Urinary bladder (tissue), 3 donors: ENCODE measurements at regions not wholly inside any gene's neighbourhood (a gene's known extent, or its start where the extent isn't known, plus 50 kb on each side); places are given as distances from the start of the nearest gene placed in this dataset.
"Not testable (repeated sequence)": the region's sequence is repeated elsewhere in the genome, so short reads cannot be mapped to it uniquely, and the experiment has no call there.

Source experiments
- DNase-seq: peaks from one replicate; pipeline ENCODE4 v3.0.0-alpha.2; 2015; ENCODE audit errors: extremely low spot score
- H3K27ac ChIP-seq: one replicate; pipeline ENCODE4 v1.5.1; 2013; ENCODE audit warnings: low read depth, mild to moderate bottlenecking, moderate library complexity
- H3K36me3 ChIP-seq: one replicate; pipeline ENCODE4 v1.6.1; 2013; ENCODE audit warnings: mild to moderate bottlenecking, moderate library complexity; ENCODE audit not compliant: insufficient read depth
- H3K4me1 ChIP-seq: one replicate; pipeline ENCODE4 v1.6.1; 2013; ENCODE audit warnings: mild to moderate bottlenecking, moderate library complexity; ENCODE audit not compliant: insufficient read depth
- H3K4me3 ChIP-seq: one replicate; pipeline ENCODE4 v1.5.1; 2013; ENCODE audit warnings: low read depth, low read length
- WGBS: extraction: QIAGEN DNeasy Blood & Tissue Kit; methylation state at CpG from one replicate; pipeline ENCODE4 v1.1.7; 2013; 5-methylcytosine and 5-hydroxymethylcytosine counted together
- donor health status: healthy with polysubstance abuse.
- donor health status: healthy.

DNA sequence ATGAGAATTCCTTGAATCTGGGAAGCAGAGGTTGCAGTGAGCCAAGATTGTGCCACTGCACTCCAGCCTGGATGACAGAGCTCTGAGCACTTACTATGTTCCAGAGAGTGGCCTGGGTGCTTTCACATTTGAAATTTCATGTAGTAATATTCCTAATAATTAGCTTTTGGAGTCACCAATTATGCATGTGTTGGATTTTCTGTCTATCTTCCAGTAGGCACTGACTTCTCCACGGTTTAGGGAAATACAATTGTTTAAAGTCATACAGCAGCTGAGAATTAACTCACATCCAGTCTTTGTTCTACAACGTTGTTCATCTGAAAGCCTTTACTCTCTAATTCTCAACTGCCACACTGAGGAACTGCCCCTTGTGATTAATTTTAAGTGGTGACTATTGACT is 150.2 kb downstream of the CSNK2A3 start:
- no peaks in the 10 kb centered on the region for H3K36me3 ChIP-seq
- 93% methylated on average over 2 of the region's 2 CpGs for WGBS
- no peak overlapping the region for H3K4me3 ChIP-seq
- no peak overlapping the region for H3K27ac ChIP-seq
- H3K4me1 ChIP-seq, result no peaks in the 10 kb centered on the region
- no peak for DNase-seq

DNA sequence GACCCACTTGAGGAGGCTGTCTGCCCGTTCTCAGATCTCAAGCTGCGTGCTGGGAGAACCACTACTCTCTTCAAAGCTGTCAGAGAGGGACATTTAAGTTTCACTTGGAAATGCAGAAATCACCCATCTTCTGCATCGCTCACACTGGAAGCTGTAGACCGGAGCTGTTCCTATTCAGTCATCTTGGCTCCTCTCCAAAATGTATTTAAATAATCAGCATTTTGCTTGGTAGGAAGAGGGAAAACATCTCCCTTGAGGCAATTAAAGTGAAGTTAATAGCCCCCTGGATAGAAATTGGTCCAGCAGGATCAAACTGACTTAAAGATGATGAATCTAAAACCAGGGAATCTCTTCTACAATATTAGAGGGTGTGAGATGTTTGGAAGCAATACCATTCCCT is 151.7 kb downstream of the CSNK2A3 start:
- not testable (repeated sequence) for H3K36me3 ChIP-seq, H3K4me1 ChIP-seq, DNase-seq, H3K27ac ChIP-seq, H3K4me3 ChIP-seq
- 76% methylated on average over 4 of the region's 4 CpGs for WGBS

DNA sequence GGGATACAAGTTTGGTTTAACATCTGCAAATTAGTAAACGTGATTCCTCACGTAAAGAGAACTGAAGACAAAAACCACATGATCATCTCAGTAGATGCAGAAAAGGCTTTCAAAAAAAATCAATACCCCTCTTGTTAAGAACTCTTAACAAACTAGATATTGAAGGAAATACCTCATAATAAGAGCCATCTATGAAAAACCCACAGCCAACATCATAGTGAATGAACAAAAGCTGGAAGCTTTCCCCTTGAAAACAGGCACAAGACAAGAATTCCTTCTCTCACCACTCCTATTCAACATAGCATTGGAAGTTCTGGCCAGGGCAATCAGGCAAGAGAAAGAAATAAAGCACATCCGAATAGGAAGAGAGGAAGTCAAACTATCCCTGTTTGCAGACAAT is 160.5 kb downstream of the CSNK2A3 start:
- no peak for DNase-seq
- no peak overlapping the region for H3K27ac ChIP-seq
- no peak overlapping the region for H3K4me3 ChIP-seq
- H3K36me3 ChIP-seq, result no peaks in the 10 kb centered on the region
- H3K4me1 ChIP-seq, result no peaks in the 10 kb centered on the region
- WGBS, result 79% methylated on average over 3 of the region's 3 CpGs

DNA sequence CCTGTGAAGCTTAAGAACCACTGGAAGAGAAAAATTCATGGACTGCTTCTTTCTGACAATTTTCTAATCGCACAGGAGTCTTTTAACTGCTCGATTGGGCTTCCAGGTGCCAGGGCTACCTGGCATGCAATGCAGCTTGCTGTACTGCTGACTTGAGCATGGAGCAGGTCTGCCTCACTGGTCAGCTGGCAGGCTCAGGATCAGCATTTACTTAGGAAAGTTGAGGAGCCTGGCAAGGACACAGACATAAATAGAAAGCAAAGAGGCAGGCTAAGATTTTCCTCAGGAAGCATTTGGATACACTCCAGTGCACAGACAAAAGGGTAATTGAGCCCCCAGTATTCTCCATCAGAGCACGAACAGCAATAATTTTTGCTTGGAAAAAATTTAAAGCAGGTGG is 163.5 kb downstream of the CSNK2A3 start:
- H3K4me1 ChIP-seq, result no peaks in the 10 kb centered on the region
- no peak overlapping the region for H3K27ac ChIP-seq
- no peak for DNase-seq
- no peak overlapping the region for H3K4me3 ChIP-seq
- no peaks in the 10 kb centered on the region for H3K36me3 ChIP-seq
- WGBS, result 56% methylated on average over 3 of the region's 3 CpGs

DNA sequence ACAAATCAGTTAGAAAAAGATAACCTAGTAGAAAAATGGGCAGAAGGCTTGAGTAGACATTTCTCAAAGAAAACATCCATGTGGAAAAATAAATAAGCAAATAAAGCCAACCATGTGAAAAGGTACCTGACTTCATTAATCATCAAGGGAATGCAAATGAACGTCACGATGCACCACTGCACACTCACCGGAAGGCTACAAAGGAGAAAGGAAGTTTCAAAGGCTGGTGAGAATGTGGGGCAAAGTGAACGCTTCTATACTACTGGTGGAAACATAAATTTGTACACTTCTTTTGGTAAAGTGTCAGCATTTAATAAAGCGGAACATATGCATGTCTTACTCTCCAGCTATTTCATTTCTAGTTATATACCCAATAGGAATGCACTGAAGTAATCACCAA is 166.8 kb downstream of the CSNK2A3 start:
- Histone ChIP-seq H3K4me1 (no peaks in the 10 kb centered on the region), H3K27ac (no peak overlapping the region), H3K4me3 (no peak overlapping the region), H3K36me3 (no peaks in the 10 kb centered on the region)
- DNase-seq, result no peak
- 90% methylated on average over 5 of the region's 5 CpGs for WGBS

DNA sequence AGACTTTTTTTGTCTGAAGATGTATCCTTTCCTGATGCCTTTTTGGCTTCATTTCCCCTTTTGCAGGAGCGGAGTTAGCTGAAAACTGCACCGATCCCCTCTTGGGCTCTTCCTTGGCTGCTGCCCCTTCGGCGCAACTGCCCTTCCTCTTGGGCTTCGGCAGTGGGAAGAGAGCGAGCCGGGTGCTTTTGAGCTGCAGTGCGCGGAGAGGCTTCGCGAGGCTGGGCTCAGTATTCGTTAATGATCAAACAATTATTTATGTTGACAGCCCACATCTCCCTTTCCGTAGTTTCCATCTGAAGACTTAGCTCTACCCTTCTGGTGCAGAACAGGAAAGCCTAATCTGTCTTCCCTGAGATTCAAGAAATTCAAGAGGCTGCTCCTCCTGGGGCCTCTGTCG is 170.8 kb downstream of the CSNK2A3 start:
- no peaks in the 10 kb centered on the region for H3K4me1 ChIP-seq
- no peaks in the 10 kb centered on the region for H3K36me3 ChIP-seq
- whole genome bisulfite sequencing, result 90% methylated on average over 14 of the region's 14 CpGs
- H3K4me3 ChIP-seq, result no peak overlapping the region
- H3K27ac ChIP-seq, result no peak overlapping the region
- DNase-seq, result no peak

DNA sequence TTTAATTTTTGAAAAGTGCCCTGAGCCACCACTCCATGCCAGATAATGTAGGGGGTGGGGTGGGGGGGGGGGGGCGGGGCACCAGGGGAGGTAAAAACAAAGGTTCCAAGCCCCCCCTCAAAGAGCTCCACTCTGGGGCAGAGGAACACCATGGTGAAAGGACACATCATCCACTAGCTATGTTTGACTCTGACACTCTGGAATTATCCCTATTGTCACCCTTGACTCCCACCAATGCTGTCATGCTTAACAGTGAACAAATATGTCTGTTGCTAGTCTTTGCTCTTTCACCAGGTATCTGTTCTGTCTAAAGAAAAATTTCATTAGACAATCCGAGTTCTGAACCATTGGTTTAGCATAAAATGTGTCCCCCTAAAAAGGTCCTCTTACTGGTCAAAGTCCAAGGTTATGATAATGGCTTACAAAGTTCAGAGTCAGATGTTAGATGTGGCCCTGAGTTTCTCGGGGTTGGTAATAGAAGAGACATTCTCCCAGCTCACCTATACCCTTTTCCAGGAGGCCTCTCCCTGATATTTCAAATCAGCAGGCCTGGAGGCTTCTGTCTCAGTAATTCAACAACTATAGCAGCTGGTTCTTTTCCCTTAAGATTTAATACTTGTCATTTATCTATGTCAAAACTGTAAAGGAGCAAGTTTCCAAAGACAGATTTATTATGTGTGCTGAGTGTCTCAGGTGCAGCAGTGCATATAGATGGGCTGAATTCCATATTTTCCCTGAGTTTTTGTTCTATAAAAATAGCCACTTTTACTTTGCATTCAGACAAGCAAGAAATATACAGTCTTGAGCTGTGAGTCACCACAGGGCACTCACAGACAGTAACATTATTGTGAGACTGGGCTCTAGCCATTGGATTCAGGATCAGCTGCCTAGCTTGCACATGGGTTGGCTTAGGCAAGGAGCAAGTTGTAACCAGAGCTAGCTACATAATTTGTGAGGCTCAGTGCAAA is 174.1 kb downstream of the CSNK2A3 start:
- no peaks in the 10 kb centered on the region for H3K36me3 ChIP-seq
- no peaks in the 10 kb centered on the region for H3K4me1 ChIP-seq
- WGBS, result 74% methylated on average over 3 of the region's 3 CpGs
- DNase-seq, result peak; percentile 39
- H3K27ac ChIP-seq, result no peak overlapping the region
- no peak overlapping the region for H3K4me3 ChIP-seq

DNA sequence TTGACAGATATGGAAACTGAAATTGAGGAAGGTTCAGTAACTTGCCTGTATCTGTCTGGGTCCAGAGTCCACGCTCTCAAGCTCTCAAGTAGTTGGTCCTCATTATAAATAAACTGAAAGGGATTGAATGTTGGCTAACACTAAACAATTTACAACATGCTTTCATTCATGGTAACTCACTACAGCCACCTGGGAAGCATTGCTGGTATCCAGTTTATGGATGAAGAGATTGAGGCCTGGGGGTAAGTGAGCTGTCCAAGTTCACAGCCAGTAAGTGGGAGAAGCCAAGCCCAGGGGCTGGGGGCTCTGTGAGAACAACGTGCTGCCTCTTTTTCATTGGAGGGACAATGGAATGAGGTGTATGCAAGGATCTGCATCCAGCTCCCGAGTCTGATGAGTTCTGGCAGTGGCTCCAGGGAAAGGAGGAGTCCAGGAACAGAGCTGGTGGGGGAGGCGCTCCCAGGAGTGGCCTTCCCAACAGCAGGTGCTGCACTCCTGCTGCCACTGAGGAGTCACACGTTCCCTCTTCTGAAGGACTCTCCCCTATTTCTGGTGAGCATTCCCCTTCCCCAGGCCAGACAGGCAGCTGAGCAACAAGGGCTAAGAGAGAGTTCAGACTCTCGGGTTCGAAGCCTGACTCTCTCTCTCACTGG is 175.8 kb downstream of the CSNK2A3 start:
- Histone ChIP-seq H3K4me1 (no peaks in the 10 kb centered on the region), H3K27ac (no peak overlapping the region), H3K4me3 (no peak overlapping the region), H3K36me3 (no peaks in the 10 kb centered on the region)
- no peak for DNase-seq
- WGBS, result 71% methylated on average over 7 of the region's 7 CpGs

DNA sequence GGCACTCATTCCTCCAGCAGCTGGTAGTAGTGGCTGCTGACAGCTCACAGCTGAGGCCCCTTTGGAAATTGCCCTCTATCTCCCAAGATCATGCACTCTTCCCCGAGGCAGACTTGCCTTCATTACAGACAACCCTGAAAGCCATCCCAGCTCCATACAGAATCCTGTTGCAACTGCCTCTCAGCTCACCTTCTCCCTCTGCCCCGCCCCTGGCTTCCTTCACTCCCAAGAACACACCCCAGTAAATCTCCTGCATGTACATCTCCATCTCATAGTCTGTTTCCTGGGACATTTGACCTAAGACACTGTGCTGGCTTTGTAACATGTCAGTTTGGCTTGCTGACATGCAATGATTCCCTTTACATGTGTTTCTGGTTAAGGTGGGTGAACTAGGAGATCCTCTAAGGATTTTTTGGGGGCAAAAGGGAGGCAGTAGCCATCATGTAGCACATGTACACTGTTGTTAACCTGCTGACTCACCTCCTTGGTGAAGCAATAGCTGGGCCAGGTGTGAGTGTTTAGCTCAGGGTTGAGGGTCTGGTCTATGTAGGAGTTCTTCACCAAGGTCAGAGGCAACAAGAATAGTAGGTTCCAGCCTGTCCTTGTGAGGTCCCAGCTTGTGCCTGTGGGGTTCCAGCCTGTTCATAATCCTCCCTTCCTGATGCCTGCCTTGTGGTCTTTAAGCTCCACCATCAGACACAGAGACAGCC is 179.6 kb downstream of the CSNK2A3 start:
- Histone ChIP-seq H3K36me3 (no peaks in the 10 kb centered on the region), H3K27ac (no peak overlapping the region), H3K4me1 (no peaks in the 10 kb centered on the region), H3K4me3 (no peak overlapping the region)
- no peak for DNase-seq
- WGBS, result 84% methylated on average over 2 of the region's 2 CpGs

DNA sequence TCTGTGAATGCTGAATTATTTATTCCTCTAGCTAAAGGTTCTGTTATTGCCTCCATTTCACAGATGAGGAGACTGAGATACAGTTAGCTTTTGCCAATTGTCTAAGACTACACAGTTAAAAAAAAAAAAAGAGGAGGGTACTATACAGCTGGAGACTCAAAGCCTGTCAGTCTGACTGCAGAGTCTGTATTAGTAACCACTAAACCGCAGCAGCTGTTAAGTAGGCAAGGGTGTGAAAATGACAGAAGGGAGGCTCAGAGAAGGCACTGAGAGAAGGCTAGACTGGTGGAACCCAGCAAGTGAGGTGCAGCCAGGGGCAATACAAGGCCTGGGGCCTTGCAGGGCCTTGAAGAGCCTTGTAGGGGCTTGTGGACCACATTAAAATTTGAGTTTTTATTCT is 181.2 kb downstream of the CSNK2A3 start:
- no peak for DNase-seq
- Histone ChIP-seq H3K36me3 (no peaks in the 10 kb centered on the region), H3K4me3 (no peak overlapping the region), H3K27ac (no peak overlapping the region), H3K4me1 (no peaks in the 10 kb centered on the region)
- WGBS, result 91% methylated on average over 1 of the region's 1 CpG

DNA sequence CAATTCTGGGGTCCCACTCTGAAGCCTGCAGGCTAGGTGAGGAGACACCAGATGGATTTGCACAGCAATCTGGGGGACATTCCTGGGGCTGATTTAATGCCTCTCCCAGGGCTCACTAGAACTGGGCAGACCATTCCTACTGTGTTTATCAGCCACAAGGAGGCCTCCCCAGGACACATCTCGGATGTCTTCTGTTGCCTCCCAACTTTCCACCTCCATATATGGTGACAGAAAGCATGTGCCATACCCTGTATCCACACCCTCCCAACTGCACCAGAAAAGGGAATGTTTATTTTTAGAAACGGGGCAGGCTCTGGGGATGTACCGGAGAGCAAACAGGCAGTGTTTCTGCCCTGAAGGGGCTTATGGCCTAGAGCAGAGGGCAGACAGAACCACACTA is 181.8 kb downstream of the CSNK2A3 start:
- Histone ChIP-seq H3K27ac (no peak overlapping the region), H3K4me1 (no peaks in the 10 kb centered on the region), H3K36me3 (no peaks in the 10 kb centered on the region), H3K4me3 (no peak overlapping the region)
- WGBS, result 41% methylated on average over 3 of the region's 3 CpGs
- no peak for DNase-seq

DNA sequence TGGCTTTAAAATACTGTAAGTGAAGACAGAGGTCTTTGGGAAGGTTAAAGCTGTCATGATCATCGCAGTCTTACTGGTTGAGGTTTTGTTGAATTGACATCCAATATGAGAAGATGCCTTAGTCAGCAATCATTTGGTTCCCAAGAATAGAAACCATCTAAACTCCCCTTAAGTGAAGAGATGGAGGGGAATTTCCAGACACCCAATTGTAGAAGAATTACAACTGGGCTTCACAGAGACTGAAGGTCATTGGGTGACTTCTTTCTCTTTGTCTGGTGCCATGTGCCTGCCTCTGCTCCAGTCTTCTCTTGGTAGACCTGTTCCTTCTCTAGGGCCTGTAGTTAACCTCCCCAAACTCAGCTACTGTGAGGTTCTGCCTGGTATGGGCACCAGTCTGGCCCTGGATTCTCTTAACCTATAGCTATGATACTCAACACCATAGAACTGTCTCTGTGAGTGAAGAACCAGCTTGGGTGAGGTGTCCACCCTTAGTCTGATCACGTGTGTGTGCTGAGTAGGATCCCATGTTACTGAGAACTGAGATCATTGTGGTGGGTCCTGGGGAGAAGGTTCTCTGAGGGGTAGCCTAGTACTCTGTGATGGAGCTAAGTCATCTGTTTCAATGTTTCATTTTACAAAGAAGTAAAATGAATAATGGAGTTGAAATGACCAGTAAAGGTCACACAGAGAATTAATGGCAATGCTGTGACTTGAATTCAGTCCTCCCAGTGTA is 182.5 kb downstream of the CSNK2A3 start:
- 93% methylated on average over 2 of the region's 2 CpGs for WGBS
- Histone ChIP-seq H3K4me3 (no peak overlapping the region), H3K4me1 (no peaks in the 10 kb centered on the region), H3K27ac (no peak overlapping the region), H3K36me3 (no peaks in the 10 kb centered on the region)
- no peak for DNase-seq

DNA sequence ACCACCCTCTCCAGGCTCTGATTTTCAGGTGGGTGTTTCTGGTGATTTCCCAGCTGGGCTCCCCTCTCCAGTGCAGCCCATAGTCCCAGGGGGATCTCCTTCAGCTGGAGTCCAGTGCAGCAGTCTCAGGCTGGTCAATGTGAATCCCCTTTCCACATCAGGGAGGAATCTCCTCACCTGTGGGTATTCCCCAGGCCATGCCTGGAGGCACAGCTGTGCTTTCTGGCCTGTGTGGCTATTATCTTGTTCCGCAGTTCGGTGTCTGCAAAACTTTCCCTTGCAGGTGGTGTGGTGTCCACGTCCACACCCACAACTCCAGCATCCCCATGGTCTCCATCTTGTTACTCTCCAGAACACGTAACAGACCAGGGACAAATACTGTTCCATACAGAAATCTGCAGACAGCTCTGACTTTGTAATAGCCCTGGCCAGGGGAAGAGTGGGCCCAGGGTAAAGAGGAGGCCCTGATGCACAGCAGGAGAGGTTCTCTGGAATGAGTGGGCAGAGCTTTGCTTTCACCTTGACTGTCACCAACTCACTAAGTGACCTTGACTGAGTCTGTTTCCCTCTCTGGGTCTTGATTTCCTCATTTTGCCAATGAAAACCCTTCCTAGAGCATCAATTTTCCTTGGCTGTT is 183.2 kb downstream of the CSNK2A3 start:
- WGBS, result 97% methylated on average over 4 of the region's 4 CpGs
- H3K4me1 ChIP-seq, result no peaks in the 10 kb centered on the region

More for the DNA sequence above, 183.2 kb downstream of the CSNK2A3 start:
- DNase-seq, result no peak
- H3K4me3 ChIP-seq, result no peak overlapping the region
- H3K27ac ChIP-seq, result no peak overlapping the region
- H3K36me3 ChIP-seq, result no peaks in the 10 kb centered on the region
